ENCODE measurements at regions not wholly inside any gene's neighbourhood (a gene's known extent, or its start where the extent isn't known, plus 50 kb on each side); places are given as distances from the start of the nearest gene placed in this dataset.

DNA sequence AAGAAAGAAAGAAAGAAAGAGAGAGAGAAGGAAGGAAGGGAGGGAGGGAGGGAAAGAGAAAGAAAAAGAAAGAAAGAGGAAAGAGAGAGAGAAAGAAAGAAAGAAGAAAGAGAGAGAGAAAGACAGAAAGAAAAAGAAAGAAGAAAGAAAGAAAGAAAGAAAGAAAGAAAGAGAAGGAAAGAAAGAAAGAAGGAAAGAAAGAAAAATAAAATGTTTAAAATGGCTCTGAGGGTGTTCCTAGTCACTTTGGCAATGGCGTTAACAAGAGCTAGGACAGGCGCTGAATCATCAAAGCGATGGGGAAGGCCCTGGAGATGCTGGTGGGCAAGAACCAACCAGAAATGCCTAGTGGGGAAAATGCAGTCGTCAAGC, 77.8 kb upstream of the GPC1 start:
- DNase-seq (ENCODE audit: low read depth in 2 of 2) = no peak

GRCh38 chr2:240358080-240358479, 77.4 kb upstream of the GPC1 start:
- DNase-seq (ENCODE audit: low read depth in 2 of 2) = no peak

DNA sequence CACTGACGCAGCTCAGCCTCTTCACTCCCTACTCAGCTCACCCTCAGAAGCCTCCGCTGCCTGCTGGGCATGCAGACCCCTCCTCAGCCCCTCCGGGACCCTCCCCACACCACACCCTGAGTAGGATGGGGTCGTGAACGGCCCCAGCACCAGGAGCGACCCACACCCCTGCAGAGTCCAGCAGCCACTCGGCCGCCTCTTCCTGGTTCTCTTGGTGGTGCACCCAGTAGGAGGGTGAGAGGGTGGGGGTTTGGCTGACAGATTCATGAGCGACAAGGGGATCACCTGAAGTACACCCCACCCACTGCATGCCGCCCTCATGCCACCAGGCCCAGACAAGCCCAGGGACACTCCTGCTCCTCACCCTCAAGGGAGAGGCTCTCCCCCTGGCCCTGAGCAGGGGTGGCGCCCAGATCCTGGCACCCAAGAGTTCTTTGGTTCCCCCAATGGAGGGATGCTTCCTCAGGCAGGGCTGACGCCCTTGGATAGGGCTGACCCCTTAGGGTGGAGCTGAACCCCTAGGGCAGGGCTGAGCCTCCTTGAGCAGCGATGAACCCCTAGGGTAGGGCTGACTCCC, 76.6 kb upstream of the GPC1 start:
- no peak for DNase-seq (ENCODE audit: low read depth in 2 of 2)

DNA sequence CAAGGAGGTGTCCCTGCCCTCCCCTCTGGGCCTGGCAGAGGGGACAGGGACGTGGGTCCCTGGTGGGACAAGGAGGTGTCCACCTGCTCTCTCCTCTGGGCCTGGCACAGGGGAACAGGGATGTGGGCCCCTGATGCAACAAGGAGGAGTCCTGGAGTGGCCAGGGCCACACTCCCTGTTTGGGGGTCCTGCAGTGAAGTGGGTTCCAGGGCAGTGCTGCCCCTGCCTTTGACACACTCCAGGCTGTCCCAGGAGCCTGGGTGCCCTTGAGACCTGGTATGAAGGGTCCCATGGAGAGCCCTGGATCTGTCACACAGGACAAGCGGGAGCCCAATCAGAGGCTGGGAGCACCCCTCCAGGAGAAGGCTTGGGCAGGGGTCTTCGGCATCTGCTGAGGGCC, 75.8 kb upstream of the GPC1 start:
- no peak for DNase-seq (ENCODE audit: low read depth in 2 of 2)

DNA sequence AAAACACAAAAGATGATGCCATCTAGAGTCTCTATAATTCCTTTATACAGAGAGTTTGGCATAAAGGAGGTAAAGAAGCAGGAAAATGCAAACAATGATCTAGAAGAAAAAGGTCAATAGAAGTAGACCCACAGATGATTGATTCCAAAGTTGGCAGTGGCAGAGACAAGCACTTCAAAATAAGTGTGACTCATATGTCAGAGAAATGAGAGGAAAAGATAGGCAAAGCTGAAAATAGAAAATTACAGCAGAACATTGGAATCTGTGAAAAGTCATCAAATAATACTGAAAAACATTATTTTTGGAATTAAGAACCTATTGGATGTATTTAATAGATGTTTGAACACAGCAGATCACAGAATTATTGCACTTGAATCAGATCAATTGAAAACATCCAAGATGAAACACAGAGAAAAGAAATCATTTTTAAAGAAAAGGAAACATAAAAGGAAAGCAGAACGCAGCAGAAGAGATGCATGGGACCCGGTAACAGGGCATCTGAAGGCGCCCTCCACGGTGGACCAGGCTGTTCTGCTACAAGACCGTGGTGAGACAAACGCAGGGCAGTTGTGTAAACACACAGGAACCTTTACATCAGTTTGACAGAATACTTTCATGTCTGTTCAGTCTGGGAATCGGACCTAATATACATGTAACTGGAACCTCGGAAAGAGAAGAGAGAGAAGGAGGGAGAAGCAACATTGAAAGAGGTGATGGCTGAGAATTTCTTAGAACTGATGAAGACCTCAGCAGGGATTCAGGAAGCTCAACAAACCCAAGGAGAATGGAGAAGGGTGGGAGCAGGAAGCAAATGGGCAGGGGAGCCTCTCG, 74.6 kb upstream of the GPC1 start:
- DNase-seq (ENCODE audit: low read depth in 2 of 2) = no peak

GRCh38 chr2:240362216-240362755, 73.2 kb upstream of the GPC1 start:
- DNase-seq (ENCODE audit: low read depth in 2 of 2) = no peak

DNA sequence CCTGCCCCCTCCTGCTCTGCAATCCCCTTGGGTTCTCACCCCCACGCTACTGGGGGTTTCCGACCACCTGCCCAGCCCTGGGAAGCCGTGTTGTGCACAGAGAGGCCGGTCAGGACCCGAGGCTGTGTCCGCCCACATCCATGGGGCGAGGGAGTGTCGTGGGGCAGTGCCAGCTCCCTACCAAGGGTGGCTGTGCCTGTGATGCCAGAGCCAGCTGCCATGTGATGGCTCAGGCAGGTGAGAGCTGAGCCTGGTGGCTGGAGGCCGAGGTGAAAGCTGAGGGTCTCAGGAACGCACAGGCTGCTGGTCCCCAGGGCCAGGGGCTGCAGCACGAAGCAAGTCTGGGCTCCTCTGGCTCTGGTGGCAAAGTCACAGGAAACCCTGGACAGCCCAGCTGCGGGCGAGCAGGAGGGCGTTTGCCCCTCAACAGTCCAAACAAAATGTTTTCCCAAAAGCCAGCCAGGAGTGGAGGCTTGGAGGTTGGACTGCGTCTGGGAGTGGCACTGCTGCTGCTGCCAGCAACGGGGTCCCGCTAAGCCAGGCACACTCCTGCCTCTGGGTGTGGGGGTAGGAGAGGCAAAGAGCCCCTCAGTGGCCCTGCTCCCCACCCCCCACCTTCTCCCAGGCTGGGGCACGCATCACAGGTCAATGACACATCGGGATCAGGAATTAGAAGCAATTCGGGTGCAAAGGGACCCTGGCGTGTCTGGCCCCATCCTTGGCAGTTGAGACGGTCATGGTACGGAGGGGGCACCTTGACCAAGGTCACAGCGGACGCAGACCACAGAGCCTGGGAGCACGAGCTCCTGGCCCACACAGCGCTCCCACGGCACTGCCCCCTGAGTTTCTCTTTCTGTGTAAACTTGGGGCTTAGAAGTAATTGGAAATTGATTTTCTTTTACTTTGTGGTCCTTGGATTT, 72.4 kb upstream of the GPC1 start:
- no peak for DNase-seq (ENCODE audit: low read depth in 2 of 2)

GRCh38 chr2:240363746-240364581, 71.5 kb upstream of the GPC1 start:
- DNase-seq (ENCODE audit: low read depth in 2 of 2) = no peak

GRCh38 chr2:240364582-240364960, 70.9 kb upstream of the GPC1 start:
- DNase-seq (ENCODE audit: low read depth in 2 of 2) = no peak

GRCh38 chr2:240364961-240365775, 70.3 kb upstream of the GPC1 start:
- DNase-seq (ENCODE audit: low read depth in 2 of 2) = no peak

DNA sequence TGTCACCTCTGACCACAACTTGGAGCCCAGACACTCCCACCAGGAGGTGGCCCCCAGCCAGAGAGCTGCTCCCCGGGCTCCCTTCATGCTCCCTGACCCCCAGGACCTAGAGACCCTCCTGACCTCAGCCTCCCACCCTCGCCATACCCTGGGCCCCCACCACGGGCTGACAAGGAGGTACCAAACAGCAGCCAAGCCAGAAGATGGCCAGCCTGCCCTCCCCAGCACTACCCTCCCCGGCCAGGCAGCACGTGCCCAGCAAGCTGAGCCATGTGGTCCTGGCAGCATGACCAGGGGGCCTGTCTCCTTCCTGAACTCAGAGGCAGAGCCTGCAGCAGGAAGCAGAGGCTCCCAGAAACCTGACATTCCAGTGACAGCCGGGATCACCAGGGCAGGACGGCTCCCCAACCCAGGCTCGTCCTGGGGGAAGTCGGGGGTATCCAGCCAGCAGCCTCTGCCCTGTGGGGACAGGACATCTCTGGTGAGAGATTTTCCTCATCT, 69.4 kb upstream of the GPC1 start:
- no peak for DNase-seq (ENCODE audit: low read depth in 2 of 2)

GRCh38 chr2:240366901-240367300, 68.6 kb upstream of the GPC1 start:
- DNase-seq (ENCODE audit: low read depth in 2 of 2) = no peak

- DNase-seq (ENCODE audit: low read depth in 2 of 2) = no peak
Observed at GRCh38 chr2:240367721-240368120, 67.7 kb upstream of the GPC1 start.

- no peak for DNase-seq (ENCODE audit: low read depth in 2 of 2)
Observed at GRCh38 chr2:240368781-240369331, 66.6 kb upstream of the GPC1 start.

DNA sequence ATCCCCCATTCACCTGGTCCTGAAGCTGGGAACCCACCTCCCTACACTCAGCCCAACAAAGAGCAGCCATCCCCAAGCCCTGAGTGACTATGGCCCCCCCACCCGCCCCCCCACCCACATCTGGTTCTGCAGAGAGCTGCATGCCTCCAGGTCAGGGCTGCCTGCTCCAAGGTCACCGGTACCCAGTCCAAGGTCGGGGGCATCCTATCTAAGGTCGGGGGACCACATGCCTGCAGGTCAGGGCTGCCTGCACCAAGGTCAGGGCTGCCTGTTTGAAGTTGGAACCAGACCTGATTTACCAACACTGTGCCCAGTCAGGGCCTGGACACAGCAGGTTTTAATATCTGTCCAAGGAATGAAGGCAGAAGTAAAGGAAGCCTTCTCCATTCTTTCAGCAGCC, 66.1 kb upstream of the GPC1 start:
- DNase-seq (ENCODE audit: low read depth in 2 of 2) = no peak

GRCh38 chr2:240369801-240370585, 65.5 kb upstream of the GPC1 start:
- no peak for DNase-seq (ENCODE audit: low read depth in 2 of 2)

DNA sequence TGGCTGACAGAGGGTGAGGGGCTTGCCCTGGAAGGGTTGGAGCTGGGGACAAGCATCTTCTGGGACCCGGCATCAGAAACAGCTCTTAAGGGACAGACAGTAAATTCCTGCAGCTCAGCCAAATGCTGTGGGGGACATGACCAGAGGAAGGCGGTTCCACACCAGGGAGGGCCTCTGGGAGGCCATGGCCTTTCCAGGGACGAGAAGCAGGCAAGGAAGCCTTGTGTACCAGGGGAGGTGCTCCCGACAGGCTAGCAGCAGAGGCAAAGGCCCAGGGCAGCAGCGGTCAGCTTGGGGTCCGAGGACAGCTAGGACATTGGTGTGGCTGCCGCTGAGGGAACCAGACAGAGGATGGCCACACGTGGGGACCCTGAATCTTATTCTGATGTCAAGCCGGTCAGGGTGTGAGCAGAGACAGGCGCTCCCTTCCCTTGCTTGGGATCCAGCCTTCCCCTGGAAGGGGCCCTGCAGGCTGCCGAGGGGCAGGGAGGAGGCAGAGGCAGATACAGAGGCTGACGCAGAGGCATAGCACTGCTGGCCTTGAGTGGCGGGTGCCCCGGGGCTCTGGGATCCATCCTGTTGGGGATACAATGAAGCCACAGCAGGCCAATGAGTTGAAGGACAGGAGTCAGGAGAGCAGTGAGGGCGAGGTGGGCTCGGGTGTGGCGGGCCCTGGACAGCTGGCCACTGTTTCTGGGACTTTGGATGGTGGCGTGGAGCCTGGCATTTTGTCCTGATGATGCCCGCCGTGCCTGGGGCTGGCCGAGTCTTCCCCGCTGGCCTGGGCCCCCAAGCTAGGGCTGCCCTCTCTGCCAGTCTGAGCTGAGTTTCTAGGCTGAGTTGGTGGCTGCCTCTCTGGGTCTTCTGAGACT, 64.1 kb upstream of the GPC1 start:
- no peak for DNase-seq (ENCODE audit: low read depth in 2 of 2)

DNA sequence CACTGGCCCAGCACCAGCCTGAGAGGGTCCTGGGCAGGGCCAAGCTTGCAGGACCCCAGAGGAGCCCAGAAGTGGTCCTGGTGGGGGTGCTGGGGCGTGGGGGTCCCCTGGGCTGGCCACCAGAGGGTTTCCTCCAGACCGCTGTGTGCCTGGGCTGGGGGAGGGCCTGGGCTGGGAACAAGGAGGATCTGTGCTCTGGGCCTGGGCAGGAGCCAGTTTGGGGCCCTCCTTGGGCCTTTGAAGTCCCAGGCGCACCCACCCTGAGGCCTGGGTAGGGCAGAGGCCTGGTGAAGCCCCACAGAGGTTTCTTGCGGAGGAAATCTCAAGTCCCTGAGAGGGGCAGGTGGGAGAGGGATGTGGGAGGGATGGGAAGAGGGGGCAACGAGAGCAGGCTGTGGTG, 63.4 kb upstream of the GPC1 start:
- DNase-seq (ENCODE audit: low read depth in 2 of 2) = no peak
